GM23338 (cell line): ENCODE measurements at regions not wholly inside any gene's neighbourhood (a gene's known extent, or its start where the extent isn't known, plus 50 kb on each side); places are given as distances from the start of the nearest gene placed in this dataset.

Experiments used
- ATAC-seq: fragments of 200-7000 bp; cut with Tn5 transposase; 3 replicates; pipeline ENCODE4 v1.9.1; 2020
- DNase-seq: peaks from one replicate; pipeline ENCODE4 v3.0.0-alpha.2; 2015; ENCODE audit warnings: low spot score
- H2AFZ ChIP-seq: fragments of 200-600 bp; sonication (generic); 2 replicates; pipeline ENCODE4 v1.8.0; 2016; ENCODE audit warnings: antibody characterized with exemption, mild to moderate bottlenecking, moderate library complexity
- H3F3A ChIP-seq: fragments of 200-600 bp; sonication (generic); replicated peaks from 2 replicates; pipeline ENCODE4 v1.8.0; 2017; ENCODE audit warnings: antibody characterized with exemption, mixed run types, low read depth
- H3K27ac ChIP-seq: fragments of 200-600 bp; sonication (generic); 2 replicates; pipeline ENCODE4 v1.6.1; 2016; ENCODE audit warnings: low read depth
- H3K27me3 ChIP-seq: fragments of 200-600 bp; sonication (generic); 2 replicates; pipeline ENCODE4 v1.8.0; 2016; ENCODE audit warnings: mild to moderate bottlenecking, mixed run types, moderate library complexity; ENCODE audit not compliant: insufficient read depth
- H3K36me3 ChIP-seq: fragments of 200-600 bp; sonication (generic); 2 replicates; pipeline ENCODE4 v1.8.0; 2016; ENCODE audit warnings: mild to moderate bottlenecking; ENCODE audit not compliant: insufficient read depth
- H3K4me1 ChIP-seq: fragments of 200-600 bp; sonication (generic); 2 replicates; pipeline ENCODE4 v1.8.0; 2016; ENCODE audit warnings: mild to moderate bottlenecking, moderate library complexity; ENCODE audit not compliant: insufficient read depth
- H3K4me2 ChIP-seq: fragments of 200-600 bp; sonication (generic); 2 replicates; pipeline ENCODE4 v1.7.1; 2017; ENCODE audit warnings: mixed run types
- H3K4me3 ChIP-seq: fragments of 200-600 bp; sonication (generic); 2 replicates; pipeline ENCODE4 v1.6.1; 2016; ENCODE audit warnings: mixed run types
- H3K79me2 ChIP-seq: fragments of 200-600 bp; sonication (generic); replicated peaks from 2 replicates; pipeline ENCODE4 v1.8.0; 2017; ENCODE audit warnings: mild to moderate bottlenecking; ENCODE audit not compliant: insufficient read depth
- H3K9me2 ChIP-seq: fragments of 200-600 bp; sonication (generic); 2 replicates; pipeline ENCODE4 v1.8.0; 2017; ENCODE audit not compliant: insufficient read depth
- H4K20me1 ChIP-seq: fragments of 200-600 bp; sonication (generic); replicated peaks from 2 replicates; pipeline ENCODE4 v1.8.0; 2017; ENCODE audit warnings: mild to moderate bottlenecking; ENCODE audit not compliant: insufficient read depth
- H3K27ac Mint-ChIP-seq: 2 replicates; pipeline ENCODE4 v1.8.0; 2020; ENCODE audit warnings: inconsistent platforms, mild to moderate bottlenecking, moderate library complexity, mixed read lengths
- H3K27me3 Mint-ChIP-seq: 3 replicates; pipeline ENCODE4 v1.8.0; 2022; ENCODE audit warnings: low read depth, mild to moderate bottlenecking, moderate library complexity, mixed read lengths, inconsistent platforms; ENCODE audit not compliant: insufficient read depth, poor library complexity
- H3K36me3 Mint-ChIP-seq: 3 replicates; pipeline ENCODE4 v1.8.0; 2021; ENCODE audit warnings: low read depth, mild to moderate bottlenecking, inconsistent platforms, moderate library complexity, mixed read lengths
- H3K4me1 Mint-ChIP-seq: 3 replicates; pipeline ENCODE4 v1.8.0; 2020; ENCODE audit warnings: mild to moderate bottlenecking, inconsistent platforms, mixed read lengths
- H3K4me3 Mint-ChIP-seq: 3 replicates; pipeline ENCODE4 v1.8.0; 2021; ENCODE audit warnings: moderate library complexity, mild to moderate bottlenecking, inconsistent platforms, mixed read lengths
- H3K9me3 Mint-ChIP-seq: 3 replicates; pipeline ENCODE4 v1.8.0; 2020; ENCODE audit warnings: moderate library complexity, mild to moderate bottlenecking, inconsistent platforms, mixed read lengths
- CREB1 ChIP-seq: fragments of 250-450 bp; sonication (Bioruptor Pico); IDR thresholded peaks from 2 replicates; pipeline ENCODE4 v1.5.0; 2020; ENCODE audit warnings: low read depth, mild to moderate bottlenecking, moderate library complexity
- ETS1 ChIP-seq: IDR thresholded peaks from 2 replicates; pipeline ENCODE4 v1.6.1; 2016; ENCODE audit warnings: antibody characterized with exemption
- EZH2 ChIP-seq: fragments of 200-600 bp; sonication (generic); IDR thresholded peaks from one replicate; pipeline ENCODE4 v1.8.0; 2017; ENCODE audit warnings: antibody characterized with exemption, mild to moderate bottlenecking, low read depth; ENCODE audit not compliant: unreplicated experiment
- EZH2phosphoT487 ChIP-seq: fragments of 200-600 bp; sonication (generic); IDR thresholded peaks from one replicate; pipeline ENCODE4 v1.8.1; 2018; ENCODE audit warnings: antibody characterized with exemption; ENCODE audit not compliant: unreplicated experiment
- JUNB ChIP-seq: IDR thresholded peaks from one replicate; pipeline ENCODE4 v1.6.1; 2016; ENCODE audit warnings: antibody characterized with exemption; ENCODE audit not compliant: unreplicated experiment
- NANOG ChIP-seq: IDR thresholded peaks from 2 replicates; pipeline ENCODE4 v1.6.1; 2016; ENCODE audit warnings: antibody characterized with exemption, borderline replicate concordance
- POLR2AphosphoS5 ChIP-seq: IDR thresholded peaks from 2 replicates; pipeline ENCODE4 v1.6.1; 2016; ENCODE audit warnings: antibody characterized with exemption, low read depth
- REST ChIP-seq: IDR thresholded peaks from one replicate; pipeline ENCODE4 v1.6.1; 2018; ENCODE audit warnings: antibody characterized with exemption; ENCODE audit not compliant: unreplicated experiment
- STAT1 ChIP-seq: IDR thresholded peaks from one replicate; pipeline ENCODE4 v1.6.1; 2016; ENCODE audit warnings: antibody characterized with exemption; ENCODE audit not compliant: unreplicated experiment
- ZNF114 ChIP-seq: fragments of 250-450 bp; sonication (Bioruptor Pico); IDR thresholded peaks from 2 replicates; pipeline ENCODE4 v1.5.0; 2020; ENCODE audit warnings: mild to moderate bottlenecking, moderate library complexity
- ZNF331 ChIP-seq: fragments of 250-450 bp; sonication (Bioruptor Pico); IDR thresholded peaks from 2 replicates; pipeline ENCODE4 v1.5.0; 2020; ENCODE audit warnings: low read depth, mild to moderate bottlenecking, moderate library complexity
- TF ChIP-seq, protein P1 (sequence below): fragments of 250-450 bp; sonication (Bioruptor Pico); IDR thresholded peaks from 2 replicates; pipeline ENCODE4 v1.5.0; 2020; ENCODE audit warnings: mild to moderate bottlenecking, moderate library complexity
- TF ChIP-seq, protein P2 (sequence below), 2 experiments: fragments of 200-600 bp in 1 of 2; sonication (generic) in 1 of 2; conservative IDR thresholded peaks; 2 replicates each; pipeline versions ENCODE4 v1.5.1 to v1.6.1; 2016 to 2017; ENCODE audit warnings: antibody characterized with exemption in 2 of 2, low read depth in 2 of 2, mild to moderate bottlenecking in 2 of 2, moderate library complexity in 1 of 2

GRCh38 chr7:96416599-96416998 is 94.7 kb upstream of the SLC25A13 start:
- TF ChIP-seq EZH2 (no peak), EZH2phosphoT487 (no peak), ZNF331 (CRISPR knock-in tag) (no peak), NANOG (no peak), CREB1 (no peak), REST (no peak), POLR2AphosphoS5 (no peak), STAT1 (no peak), JUNB (no peak), ETS1 (no peak), ZNF114 (CRISPR knock-in tag) (no peak)
- TF ChIP-seq, protein P1, sequence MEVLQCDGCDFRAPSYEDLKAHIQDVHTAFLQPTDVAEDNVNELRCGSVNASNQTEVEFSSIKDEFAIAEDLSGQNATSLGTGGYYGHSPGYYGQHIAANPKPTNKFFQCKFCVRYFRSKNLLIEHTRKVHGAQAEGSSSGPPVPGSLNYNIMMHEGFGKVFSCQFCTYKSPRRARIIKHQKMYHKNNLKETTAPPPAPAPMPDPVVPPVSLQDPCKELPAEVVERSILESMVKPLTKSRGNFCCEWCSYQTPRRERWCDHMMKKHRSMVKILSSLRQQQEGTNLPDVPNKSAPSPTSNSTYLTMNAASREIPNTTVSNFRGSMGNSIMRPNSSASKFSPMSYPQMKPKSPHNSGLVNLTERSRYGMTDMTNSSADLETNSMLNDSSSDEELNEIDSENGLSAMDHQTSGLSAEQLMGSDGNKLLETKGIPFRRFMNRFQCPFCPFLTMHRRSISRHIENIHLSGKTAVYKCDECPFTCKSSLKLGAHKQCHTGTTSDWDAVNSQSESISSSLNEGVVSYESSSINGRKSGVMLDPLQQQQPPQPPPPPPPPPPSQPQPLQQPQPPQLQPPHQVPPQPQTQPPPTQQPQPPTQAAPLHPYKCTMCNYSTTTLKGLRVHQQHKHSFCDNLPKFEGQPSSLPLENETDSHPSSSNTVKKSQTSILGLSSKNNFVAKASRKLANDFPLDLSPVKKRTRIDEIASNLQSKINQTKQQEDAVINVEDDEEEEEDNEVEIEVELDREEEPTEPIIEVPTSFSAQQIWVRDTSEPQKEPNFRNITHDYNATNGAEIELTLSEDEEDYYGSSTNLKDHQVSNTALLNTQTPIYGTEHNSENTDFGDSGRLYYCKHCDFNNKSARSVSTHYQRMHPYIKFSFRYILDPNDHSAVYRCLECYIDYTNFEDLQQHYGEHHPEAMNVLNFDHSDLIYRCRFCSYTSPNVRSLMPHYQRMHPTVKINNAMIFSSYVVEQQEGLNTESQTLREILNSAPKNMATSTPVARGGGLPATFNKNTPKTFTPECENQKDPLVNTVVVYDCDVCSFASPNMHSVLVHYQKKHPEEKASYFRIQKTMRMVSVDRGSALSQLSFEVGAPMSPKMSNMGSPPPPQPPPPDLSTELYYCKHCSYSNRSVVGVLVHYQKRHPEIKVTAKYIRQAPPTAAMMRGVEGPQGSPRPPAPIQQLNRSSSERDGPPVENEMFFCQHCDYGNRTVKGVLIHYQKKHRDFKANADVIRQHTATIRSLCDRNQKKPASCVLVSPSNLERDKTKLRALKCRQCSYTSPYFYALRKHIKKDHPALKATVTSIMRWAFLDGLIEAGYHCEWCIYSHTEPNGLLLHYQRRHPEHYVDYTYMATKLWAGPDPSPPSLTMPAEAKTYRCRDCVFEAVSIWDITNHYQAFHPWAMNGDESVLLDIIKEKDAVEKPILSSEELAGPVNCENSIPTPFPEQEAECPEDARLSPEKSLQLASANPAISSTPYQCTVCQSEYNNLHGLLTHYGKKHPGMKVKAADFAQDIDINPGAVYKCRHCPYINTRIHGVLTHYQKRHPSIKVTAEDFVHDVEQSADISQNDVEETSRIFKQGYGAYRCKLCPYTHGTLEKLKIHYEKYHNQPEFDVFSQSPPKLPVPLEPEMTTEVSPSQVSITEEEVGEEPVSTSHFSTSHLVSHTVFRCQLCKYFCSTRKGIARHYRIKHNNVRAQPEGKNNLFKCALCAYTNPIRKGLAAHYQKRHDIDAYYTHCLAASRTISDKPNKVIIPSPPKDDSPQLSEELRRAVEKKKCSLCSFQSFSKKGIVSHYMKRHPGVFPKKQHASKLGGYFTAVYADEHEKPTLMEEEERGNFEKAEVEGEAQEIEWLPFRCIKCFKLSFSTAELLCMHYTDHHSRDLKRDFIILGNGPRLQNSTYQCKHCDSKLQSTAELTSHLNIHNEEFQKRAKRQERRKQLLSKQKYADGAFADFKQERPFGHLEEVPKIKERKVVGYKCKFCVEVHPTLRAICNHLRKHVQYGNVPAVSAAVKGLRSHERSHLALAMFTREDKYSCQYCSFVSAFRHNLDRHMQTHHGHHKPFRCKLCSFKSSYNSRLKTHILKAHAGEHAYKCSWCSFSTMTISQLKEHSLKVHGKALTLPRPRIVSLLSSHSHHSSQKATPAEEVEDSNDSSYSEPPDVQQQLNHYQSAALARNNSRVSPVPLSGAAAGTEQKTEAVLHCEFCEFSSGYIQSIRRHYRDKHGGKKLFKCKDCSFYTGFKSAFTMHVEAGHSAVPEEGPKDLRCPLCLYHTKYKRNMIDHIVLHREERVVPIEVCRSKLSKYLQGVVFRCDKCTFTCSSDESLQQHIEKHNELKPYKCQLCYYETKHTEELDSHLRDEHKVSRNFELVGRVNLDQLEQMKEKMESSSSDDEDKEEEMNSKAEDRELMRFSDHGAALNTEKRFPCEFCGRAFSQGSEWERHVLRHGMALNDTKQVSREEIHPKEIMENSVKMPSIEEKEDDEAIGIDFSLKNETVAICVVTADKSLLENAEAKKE (CRISPR knock-in tag): no peak
- TF ChIP-seq, protein P2, sequence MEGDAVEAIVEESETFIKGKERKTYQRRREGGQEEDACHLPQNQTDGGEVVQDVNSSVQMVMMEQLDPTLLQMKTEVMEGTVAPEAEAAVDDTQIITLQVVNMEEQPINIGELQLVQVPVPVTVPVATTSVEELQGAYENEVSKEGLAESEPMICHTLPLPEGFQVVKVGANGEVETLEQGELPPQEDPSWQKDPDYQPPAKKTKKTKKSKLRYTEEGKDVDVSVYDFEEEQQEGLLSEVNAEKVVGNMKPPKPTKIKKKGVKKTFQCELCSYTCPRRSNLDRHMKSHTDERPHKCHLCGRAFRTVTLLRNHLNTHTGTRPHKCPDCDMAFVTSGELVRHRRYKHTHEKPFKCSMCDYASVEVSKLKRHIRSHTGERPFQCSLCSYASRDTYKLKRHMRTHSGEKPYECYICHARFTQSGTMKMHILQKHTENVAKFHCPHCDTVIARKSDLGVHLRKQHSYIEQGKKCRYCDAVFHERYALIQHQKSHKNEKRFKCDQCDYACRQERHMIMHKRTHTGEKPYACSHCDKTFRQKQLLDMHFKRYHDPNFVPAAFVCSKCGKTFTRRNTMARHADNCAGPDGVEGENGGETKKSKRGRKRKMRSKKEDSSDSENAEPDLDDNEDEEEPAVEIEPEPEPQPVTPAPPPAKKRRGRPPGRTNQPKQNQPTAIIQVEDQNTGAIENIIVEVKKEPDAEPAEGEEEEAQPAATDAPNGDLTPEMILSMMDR (conservative IDR thresholded peaks at IDR 0.05; ENCODE audit: low read depth in 2 of 2): no peak
- no peaks in the 10 kb centered on the region for H3K36me3 Mint-ChIP-seq
- no peaks in the 10 kb centered on the region for H3K9me3 Mint-ChIP-seq
- H3K4me2 ChIP-seq: no peak overlapping the region
- H3K4me1 ChIP-seq: no peaks in the 10 kb centered on the region
- no peaks in the 10 kb centered on the region for H3K9me2 ChIP-seq
- no peaks in the 10 kb centered on the region for H3K79me2 ChIP-seq
- H3F3A ChIP-seq: no peaks in the 10 kb centered on the region
- ATAC-seq (no peak), DNase-seq (no peak)
- H3K27me3 ChIP-seq: no peaks in the 10 kb centered on the region
- H3K36me3 ChIP-seq: no peaks in the 10 kb centered on the region
- no peak overlapping the region for H3K4me3 Mint-ChIP-seq
- H3K4me1 Mint-ChIP-seq: peaks cover 7% of the 10 kb centered on the region
- no peaks in the 10 kb centered on the region for H4K20me1 ChIP-seq
- H3K27me3 Mint-ChIP-seq: no peaks in the 10 kb centered on the region
- no peak overlapping the region for H3K27ac Mint-ChIP-seq
- H3K4me3 ChIP-seq: no peak overlapping the region
- no peak overlapping the region for H2AFZ ChIP-seq
- no peak overlapping the region for H3K27ac ChIP-seq
